GM21529 (cell line): ENCODE measurements at regions not wholly inside any gene's neighbourhood (a gene's known extent, or its start where the extent isn't known, plus 50 kb on each side); places are given as distances from the start of the nearest gene placed in this dataset.
A peak's percentile ranks its signal among the peaks of the same experiment; 100 is the strongest.

Experiments used
- ATAC-seq: cut with Tn5 transposase; IDR thresholded peaks from one replicate; pipeline ENCODE4 v1.9.1; 2021; ENCODE audit not compliant: unreplicated experiment

DNA sequence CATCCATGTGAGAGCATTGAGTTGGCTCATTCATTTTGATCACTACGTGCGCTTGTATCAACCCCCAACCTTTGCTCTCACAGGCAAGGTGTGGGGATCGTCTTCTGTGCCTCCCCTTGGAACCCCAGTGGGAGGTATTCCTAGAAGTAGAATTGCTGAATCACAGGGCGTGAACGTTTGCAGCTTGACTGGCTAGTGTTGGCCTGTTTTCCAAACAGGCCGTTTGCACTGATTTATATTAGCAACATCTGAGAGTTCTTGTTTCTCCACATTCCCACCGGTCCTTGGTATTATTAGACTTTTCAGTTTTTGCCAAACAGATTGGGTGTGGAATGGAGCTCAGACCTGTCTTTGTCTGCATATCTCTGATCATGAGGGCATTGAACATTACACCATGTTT is 288.6 kb upstream of the PWP1 start:
- ATAC-seq: no peak

DNA sequence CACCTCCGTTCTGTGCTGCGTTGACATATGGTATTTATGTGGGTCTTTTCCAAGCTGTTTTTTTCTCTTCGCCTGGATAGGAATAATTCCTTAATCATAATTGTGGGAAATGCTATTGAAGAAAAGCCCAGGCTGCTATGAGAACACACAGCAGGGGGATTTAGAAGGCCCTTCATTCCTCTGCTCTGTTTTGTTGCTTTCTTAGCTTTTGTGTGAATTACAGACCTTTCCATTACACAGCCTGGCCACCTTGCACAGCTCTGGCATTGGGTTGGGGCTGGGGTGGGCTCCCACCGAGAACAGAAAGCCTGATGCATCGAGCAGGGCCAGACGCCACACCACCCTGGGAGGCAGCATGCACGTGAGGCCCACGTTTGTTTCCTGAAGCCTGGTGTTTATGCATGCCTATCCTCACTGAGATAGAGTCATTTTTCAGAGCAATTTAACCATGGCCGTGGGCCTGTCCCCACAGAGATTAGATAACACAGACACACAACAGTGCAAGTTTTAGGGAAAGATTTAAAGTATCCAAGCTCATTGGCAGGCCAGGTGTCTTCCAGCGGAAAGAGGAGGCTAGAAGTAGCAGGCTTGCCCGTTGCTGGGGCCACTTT is 287.6 kb upstream of the PWP1 start:
- ATAC-seq: no peak

- no peak for ATAC-seq
These were observed 286.6 kb upstream of the PWP1 start for GRCh38 chr12:107399046-107399445.

- no peak for ATAC-seq
These were observed 284.7 kb upstream of the PWP1 start for GRCh38 chr12:107400686-107401447.

DNA sequence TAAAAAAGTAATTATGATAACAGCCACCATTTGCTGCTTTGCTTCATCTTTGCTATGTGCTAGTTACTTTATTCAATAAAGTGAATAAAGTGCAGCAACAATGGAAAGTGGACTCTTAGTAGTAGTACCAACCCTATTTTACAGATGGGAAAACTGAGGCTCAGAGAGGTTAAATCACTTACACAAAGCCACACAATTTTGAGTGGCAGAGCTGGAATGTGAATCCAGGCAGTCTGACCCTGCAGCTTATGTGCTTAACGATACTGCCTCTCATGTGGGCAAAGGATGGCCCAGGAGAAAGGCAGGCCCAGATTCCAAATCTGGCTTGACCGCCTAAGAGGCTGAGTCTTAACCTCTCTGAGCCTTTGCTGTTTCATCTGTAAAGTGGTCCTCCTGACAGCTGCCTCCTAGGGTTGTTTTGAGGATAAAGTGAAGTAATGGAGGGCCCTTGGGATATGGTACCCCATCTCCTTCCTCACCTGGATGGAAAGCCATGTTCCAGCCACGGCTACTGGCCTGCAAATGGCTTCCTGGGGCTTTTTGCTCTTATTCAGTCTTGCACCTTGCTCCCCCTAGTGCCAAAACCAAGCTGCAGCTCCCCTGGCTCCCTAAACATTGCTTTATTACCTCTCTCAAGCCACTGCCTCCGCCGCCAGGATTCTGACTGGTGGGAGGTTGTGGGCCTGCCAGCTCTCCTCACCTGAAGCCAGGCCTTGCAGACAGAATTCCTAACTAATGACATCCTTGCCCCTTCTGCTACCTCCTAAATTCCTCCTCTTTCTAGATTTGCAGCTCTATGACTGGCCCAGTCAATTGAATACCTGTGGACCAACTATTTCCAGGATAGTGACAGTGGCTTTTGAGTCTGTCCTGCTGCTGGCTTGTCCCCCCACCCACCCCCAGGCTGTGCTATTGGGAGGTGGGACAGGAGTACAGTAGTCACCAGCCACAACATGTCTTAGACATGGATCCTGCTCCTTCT is 283.3 kb upstream of the PWP1 start:
- peak; percentile 59 for ATAC-seq

- no peak for ATAC-seq
These were observed 280.6 kb upstream of the PWP1 start for GRCh38 chr12:107404981-107405380.

DNA sequence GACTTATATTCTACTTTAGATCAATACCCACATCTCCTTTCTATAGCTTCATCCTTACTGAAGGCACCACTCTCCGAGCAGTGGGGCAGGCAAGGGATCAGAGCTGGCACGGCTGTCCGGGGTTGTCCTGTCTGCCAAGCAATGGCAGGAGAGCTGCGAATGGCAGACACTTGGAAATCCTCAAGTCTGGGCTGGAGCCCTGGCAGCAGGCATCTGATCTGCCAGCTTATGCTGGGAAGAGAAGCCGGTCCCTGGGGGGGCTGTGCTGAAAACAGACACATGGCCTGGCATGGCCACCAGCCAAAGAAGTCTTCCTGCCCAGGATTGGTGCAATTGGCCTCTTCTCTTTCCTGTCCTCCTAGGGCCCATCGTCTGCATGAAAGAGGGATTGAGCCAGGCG is 280.2 kb upstream of the PWP1 start:
- no peak for ATAC-seq

DNA sequence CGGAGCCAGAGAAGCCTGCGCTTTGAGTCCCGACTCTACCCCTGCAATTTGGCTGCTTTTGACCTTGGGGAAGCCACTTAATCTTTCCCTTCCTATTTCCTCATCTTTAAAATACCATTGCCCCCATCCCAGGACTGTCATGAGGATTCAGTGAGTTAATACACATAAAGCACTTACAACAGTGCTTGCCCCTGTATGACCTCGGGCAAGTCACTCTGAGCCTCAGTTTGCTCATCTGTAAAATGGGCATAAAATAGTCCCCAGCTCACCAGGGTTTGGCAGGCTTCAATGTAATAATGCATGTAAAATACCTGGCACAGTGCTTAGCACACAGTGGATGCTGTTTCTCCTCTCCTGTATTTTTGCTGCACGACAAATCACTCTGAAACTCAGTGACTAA is 278.7 kb upstream of the PWP1 start:
- no peak for ATAC-seq

DNA sequence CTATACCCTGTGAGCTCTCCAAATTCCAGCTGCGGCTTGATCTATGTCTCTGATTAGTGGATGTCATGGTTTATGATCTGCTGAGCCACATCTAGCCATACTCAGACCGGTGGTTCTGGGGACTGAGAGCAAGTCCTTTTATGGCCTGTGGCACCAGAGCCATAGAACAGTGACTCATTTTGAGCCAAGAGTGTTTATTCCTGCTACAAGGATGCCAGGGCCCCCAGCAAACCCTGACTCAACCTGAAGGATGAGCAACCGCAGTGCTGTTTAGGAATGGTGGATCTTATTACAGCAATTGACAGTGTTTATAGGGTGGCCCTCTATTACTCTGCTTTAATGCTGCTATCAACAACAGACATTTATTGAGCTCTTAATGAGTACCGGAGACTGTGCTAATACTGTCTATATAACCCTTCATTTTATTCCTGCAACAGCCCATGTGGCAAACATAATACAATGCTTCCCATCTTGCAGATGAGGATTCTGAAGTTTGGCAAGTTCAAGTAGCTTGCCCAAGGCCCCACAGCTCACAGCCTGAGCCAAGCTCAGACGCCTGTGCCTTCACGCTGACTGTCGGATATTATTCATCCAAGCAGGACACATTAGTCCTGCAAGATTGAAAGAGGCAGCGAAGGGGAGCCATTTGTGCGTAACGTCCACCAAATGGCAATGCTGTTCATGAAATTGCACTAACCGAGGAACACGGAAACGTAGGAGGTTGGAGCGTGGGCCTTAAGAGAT is 273.6 kb upstream of the PWP1 start:
- no peak for ATAC-seq

DNA sequence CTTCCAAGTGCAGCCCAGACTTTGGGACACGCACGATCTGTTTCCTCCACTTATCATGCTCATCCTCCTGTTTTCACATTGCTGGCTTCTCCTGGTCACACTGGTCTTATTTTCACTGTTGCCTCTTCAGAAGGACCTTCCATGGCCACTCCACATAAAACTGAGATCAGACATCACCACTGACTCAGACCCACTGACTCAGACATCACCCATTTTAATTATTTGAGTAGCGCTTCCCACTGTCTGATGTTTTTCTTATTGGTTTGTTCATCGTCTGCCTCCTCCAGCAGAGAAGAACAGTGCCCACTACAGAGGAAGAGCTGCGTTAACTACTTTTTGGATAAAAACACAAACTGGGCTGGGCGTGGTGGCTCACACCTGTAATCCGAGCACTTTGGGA is 270.5 kb upstream of the PWP1 start:
- no peak for ATAC-seq

- ATAC-seq: no peak
These were observed 269.8 kb upstream of the PWP1 start for GRCh38 chr12:107415834-107416233.

DNA sequence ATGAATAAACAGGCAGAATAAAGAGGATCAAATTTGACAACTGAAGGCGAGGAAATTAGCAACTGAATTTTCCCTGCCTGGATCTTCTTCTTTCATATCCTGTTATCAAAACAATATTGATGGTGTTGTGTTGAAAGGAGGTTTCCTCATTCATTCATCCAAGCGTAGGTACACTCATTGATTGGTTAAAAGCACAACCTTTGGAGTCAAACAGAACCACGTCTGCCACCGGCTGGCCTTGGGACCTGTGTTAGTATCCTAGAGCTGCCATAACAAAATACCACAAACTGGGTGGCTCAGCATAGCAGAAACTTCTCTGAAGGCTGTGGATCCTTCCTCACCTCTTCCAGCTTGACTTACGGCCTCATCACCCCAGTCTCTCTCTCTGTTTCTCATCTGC is 268.6 kb upstream of the PWP1 start:
- ATAC-seq: no peak

DNA sequence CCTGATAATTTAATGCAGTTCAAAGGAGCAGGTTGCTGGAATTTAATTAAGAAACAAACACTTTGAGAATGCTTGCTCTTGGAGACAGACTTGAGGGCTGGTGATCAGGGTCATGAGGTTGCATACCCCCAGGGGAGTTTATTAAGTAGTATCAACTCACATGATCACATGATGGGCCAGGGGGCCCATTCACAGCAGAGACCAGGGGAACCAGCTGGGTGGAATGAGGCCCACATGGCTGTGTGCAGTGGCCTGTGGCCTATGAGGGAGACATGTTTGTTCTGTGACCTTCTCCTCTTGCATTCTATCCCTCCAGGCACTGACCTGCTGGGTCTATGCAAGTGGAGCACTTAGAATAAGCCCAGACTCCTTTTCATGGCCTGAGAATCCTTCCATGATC is 266.6 kb upstream of the PWP1 start:
- no peak for ATAC-seq

- no peak for ATAC-seq
These were observed 262.1 kb upstream of the PWP1 start for GRCh38 chr12:107423531-107423930.

GRCh38 chr12:107429006-107429705 is 256.4 kb upstream of the PWP1 start:
- no peak for ATAC-seq

- no peak for ATAC-seq
These were observed 253.7 kb upstream of the PWP1 start for GRCh38 chr12:107431942-107432341.

- ATAC-seq: no peak
These were observed 250.5 kb upstream of the PWP1 start for GRCh38 chr12:107435072-107435471.

GRCh38 chr12:107435520-107435919 is 250.1 kb upstream of the PWP1 start:
- no peak for ATAC-seq

DNA sequence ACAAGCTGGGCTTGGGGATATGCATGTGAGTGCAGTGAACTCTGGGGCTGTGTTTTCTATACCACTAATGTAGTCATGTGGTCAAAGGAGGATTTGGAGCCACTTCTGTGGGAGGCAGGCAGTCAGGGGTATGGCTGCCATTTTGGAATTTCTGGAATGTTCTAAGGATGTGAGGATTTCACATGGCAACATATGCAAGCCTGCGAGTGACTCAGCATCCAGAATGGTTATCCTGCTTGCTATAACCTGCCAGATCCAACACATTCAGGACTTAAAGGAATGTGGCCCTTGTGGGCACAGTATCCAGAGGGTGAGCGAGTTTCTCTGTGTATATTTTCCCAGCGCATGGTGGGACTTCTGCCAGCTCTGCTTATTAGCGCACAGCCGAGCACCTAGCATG is 249.2 kb upstream of the PWP1 start:
- no peak for ATAC-seq

GRCh38 chr12:107436836-107437235 is 248.8 kb upstream of the PWP1 start:
- ATAC-seq: no peak
